ENCODE measurements at regions not wholly inside any gene's neighbourhood (a gene's known extent, or its start where the extent isn't known, plus 50 kb on each side); places are given as distances from the start of the nearest gene placed in this dataset.
A peak's percentile ranks its signal among the peaks of the same experiment; 100 is the strongest.

- intact Hi-C loops (cut with DNase I): no loop called here
- DNase-seq: no peak
- H3K27me3 ChIP-seq: no peaks in the 10 kb centered on the region
- H3K36me3 ChIP-seq: no peaks in the 10 kb centered on the region
- no peaks in the 10 kb centered on the region for H3K4me1 ChIP-seq
- 38% methylated on average over 5 of the region's 5 CpGs for WGBS (ENCODE audit: insufficient coverage, low coverage, low lambda C conversion rate, missing lambda C conversion rate)
- H3K9me3 ChIP-seq: no peaks in the 10 kb centered on the region
- no peak overlapping the region for H3K4me3 ChIP-seq
- no peak overlapping the region for H3K27ac ChIP-seq
- ATAC-seq: peak; percentile 44 to 97 (median 60)
- no peak for TF ChIP-seq CTCF (IDR thresholded peaks at IDR 0.05)
- TF ChIP-seq POLR2A (IDR thresholded peaks at IDR 0.05): no peak
Observed at GRCh38 chr7:41584746-41585145, 118.1 kb downstream of the INHBA start.

GRCh38 chr7:41582116-41582515, 120.8 kb downstream of the INHBA start:
- Histone ChIP-seq H3K27me3 (no peaks in the 10 kb centered on the region), H3K4me3 (no peak overlapping the region), H3K4me1 (no peaks in the 10 kb centered on the region), H3K9me3 (no peaks in the 10 kb centered on the region), H3K27ac (no peak overlapping the region), H3K36me3 (no peaks in the 10 kb centered on the region)
- ATAC-seq (no peak), DNase-seq (no peak)
- intact Hi-C loops (cut with DNase I): no loop called here
- no peak for TF ChIP-seq POLR2A (IDR thresholded peaks at IDR 0.05)
- TF ChIP-seq CTCF (IDR thresholded peaks at IDR 0.05): no peak
- WGBS (ENCODE audit: insufficient coverage, low coverage, low lambda C conversion rate, missing lambda C conversion rate): 67% methylated on average over 1 of the region's 1 CpG

GRCh38 chr7:41581041-41581440, 121.8 kb downstream of the INHBA start:
- Histone ChIP-seq H3K4me1 (no peaks in the 10 kb centered on the region), H3K36me3 (no peaks in the 10 kb centered on the region), H3K4me3 (no peak overlapping the region), H3K9me3 (no peaks in the 10 kb centered on the region), H3K27me3 (no peaks in the 10 kb centered on the region), H3K27ac (no peak overlapping the region)
- no peak for ATAC-seq
- intact Hi-C loops (cut with DNase I): no loop called here
- DNase-seq: no peak
- 58% methylated on average over 1 of the region's 1 CpG for WGBS (ENCODE audit: insufficient coverage, low coverage, low lambda C conversion rate, missing lambda C conversion rate)
- TF ChIP-seq CTCF (IDR thresholded peaks at IDR 0.05): no peak
- no peak for TF ChIP-seq POLR2A (IDR thresholded peaks at IDR 0.05)

- WGBS (ENCODE audit: insufficient coverage, low coverage, low lambda C conversion rate, missing lambda C conversion rate): 89% methylated on average over 3 of the region's 3 CpGs
- Histone ChIP-seq H3K4me3 (no peak overlapping the region), H3K4me1 (no peaks in the 10 kb centered on the region), H3K27ac (no peak overlapping the region), H3K9me3 (no peaks in the 10 kb centered on the region), H3K27me3 (no peaks in the 10 kb centered on the region), H3K36me3 (no peaks in the 10 kb centered on the region)
- DNase-seq (no peak), ATAC-seq (no peak)
- TF ChIP-seq CTCF (IDR thresholded peaks at IDR 0.05) (no peak), POLR2A (IDR thresholded peaks at IDR 0.05) (no peak)
- intact Hi-C loops (cut with DNase I): no loop called here
Observed at GRCh38 chr7:41579961-41580935, 122.6 kb downstream of the INHBA start.

Data from right lobe of liver (tissue), 6 donors.